Skeletal muscle tissue (tissue), 3 donors: ENCODE measurements at regions not wholly inside any gene's neighbourhood (a gene's known extent, or its start where the extent isn't known, plus 50 kb on each side); places are given as distances from the start of the nearest gene placed in this dataset.
A peak's percentile ranks its signal among the peaks of the same experiment; 100 is the strongest.

Experiments used
- H3K27ac ChIP-seq: one replicate; pipeline ENCODE4 v1.7.0; 2013; ENCODE audit warnings: mild to moderate bottlenecking, low read depth, low read length, inconsistent platforms
- H3K27me3 ChIP-seq, 3 donors: one replicate each; pipeline ENCODE4 v1.7.0; 2013; ENCODE audit warnings: low read length in 3 of 3; ENCODE audit not compliant: control insufficient read depth in 3 of 3, insufficient read depth in 3 of 3
- H3K36me3 ChIP-seq, 3 donors: one replicate each; pipeline ENCODE4 v1.7.0; 2013; ENCODE audit warnings: low read length in 3 of 3; ENCODE audit not compliant: control insufficient read depth in 3 of 3, insufficient read depth in 3 of 3
- H3K4me1 ChIP-seq, 3 donors: one replicate each; pipeline ENCODE4 v1.7.0; 2013; ENCODE audit warnings: low read length in 3 of 3, mild to moderate bottlenecking in 3 of 3; ENCODE audit not compliant: control insufficient read depth in 3 of 3, insufficient read depth in 3 of 3
- H3K4me3 ChIP-seq, 3 donors: one replicate each; pipeline ENCODE4 v1.7.0; 2013; ENCODE audit warnings: low read length in 3 of 3
- H3K9ac ChIP-seq, 3 donors: one replicate each; pipeline ENCODE4 v1.7.0; 2013; ENCODE audit warnings: low read length in 3 of 3, mild to moderate bottlenecking in 3 of 3, moderate library complexity in 2 of 3, low read depth in 1 of 3
- H3K9me3 ChIP-seq, 3 donors: one replicate each; pipeline ENCODE4 v1.7.0; 2013; ENCODE audit warnings: low read length in 3 of 3; ENCODE audit not compliant: control insufficient read depth in 3 of 3
- donor health status: Osteomylitis.

DNA sequence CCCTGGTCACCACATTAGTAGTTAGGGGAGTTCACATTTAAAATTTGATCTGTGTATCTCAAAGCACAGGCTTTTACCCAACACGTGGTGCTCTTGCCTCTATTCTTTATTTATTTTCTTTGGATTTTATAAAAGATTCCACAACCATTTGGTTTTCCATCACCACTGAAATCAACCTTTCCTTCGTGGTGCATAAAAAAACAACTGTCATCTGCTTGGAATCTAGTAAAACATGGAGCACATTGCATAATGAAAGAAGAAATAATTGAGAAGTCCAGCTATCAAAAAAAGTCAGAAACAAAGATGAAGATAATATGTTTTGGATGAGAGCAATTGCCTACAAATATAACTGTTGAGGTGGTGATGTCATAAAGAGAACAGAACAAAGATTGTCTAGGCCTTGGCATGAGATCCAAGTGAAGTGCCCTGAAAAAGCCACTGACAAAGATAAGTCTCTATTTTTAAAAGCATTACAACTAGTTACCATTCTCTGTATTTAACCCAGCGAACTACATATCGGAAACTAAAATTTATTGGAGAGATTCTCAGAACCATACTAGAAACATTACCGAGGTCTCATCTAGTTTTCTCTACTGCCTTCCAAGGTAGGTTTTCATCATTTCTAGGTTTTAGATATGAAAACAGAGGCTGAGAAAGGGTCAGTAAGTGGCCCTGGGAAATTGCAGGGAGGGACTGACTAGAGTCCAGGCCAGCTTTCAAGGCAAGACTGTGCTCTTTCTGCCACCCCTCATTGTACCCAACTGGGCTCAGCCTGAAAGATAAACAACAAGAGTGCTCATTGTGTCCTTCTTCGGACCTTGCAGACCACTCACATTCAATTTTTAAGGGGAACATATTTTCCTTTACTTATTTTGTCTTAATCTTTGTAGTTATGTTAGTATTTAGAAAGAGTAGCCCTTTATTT, 127.3 kb downstream of the MAD2L1 start:
- Histone ChIP-seq H3K4me3 (peak overlapping the region in 2 of 3 donors; percentile 38 to 49), H3K9me3 (no peaks in the 10 kb centered on the region), H3K27ac (peak overlapping the region; percentile 31), H3K36me3 (no peaks in the 10 kb centered on the region), H3K9ac (peak overlapping the region in 2 of 3 donors; percentile 17 to 32), H3K4me1 (no peaks in the 10 kb centered on the region), H3K27me3 (no peaks in the 10 kb centered on the region)

DNA sequence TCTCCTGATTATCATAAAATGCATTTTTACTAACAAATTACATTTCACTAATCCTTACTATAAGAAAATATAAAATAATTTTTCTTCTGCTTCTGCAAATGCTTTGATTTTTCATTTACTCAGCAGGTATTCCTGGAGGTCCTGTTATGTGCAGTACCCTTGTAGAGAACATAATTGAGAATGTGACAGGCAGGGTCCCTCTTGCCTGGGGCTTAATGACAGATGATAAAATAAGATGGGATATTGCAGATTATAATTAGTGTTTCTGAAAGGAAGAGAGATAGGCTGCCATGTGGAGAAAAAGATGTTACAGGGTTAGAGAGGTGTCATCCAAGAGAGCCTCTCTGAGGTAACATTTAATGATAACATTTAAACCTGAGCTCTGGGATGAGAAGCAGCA, 128.9 kb downstream of the MAD2L1 start:
- Histone ChIP-seq H3K9ac (no peak overlapping the region), H3K9me3 (no peaks in the 10 kb centered on the region), H3K27me3 (no peaks in the 10 kb centered on the region), H3K36me3 (no peaks in the 10 kb centered on the region), H3K27ac (no peak overlapping the region), H3K4me3 (no peak overlapping the region), H3K4me1 (no peaks in the 10 kb centered on the region)

DNA sequence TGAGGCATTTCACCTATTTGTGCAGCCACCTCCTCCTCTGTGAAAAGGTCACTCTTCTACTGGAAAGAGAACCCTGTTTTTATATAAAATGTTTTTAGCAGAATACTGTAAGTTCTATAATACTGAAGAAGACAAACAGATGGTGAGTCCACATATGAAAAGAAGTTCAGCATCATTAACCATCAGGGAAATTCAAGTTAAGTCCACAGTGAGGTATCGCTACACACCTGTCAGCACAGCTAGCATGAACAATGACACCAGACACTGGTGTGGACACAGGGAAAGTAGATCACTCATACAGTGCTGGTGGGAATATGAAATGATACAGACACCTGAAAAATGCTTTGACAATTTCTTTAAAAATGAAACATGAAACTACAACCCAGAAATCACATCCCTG, 133.0 kb downstream of the MAD2L1 start:
- no peaks in the 10 kb centered on the region for H3K4me1 ChIP-seq
- no peaks in the 10 kb centered on the region for H3K9me3 ChIP-seq
- no peaks in the 10 kb centered on the region for H3K27me3 ChIP-seq
- H3K36me3 ChIP-seq: no peaks in the 10 kb centered on the region
- H3K9ac ChIP-seq: no peak overlapping the region
- no peak overlapping the region for H3K27ac ChIP-seq
- no peak overlapping the region for H3K4me3 ChIP-seq

- Histone ChIP-seq H3K36me3 (no peaks in the 10 kb centered on the region), H3K4me1 (no peaks in the 10 kb centered on the region), H3K27me3 (no peaks in the 10 kb centered on the region), H3K27ac (no peak overlapping the region), H3K9ac (no peak overlapping the region), H3K9me3 (no peaks in the 10 kb centered on the region), H3K4me3 (no peak overlapping the region)
These were observed 134.4 kb downstream of the MAD2L1 start for GRCh38 chr4:119932277-119932676.

- H3K27ac ChIP-seq: no peak overlapping the region
- no peaks in the 10 kb centered on the region for H3K9me3 ChIP-seq
- H3K4me1 ChIP-seq: no peaks in the 10 kb centered on the region
- no peak overlapping the region for H3K9ac ChIP-seq
- H3K4me3 ChIP-seq: no peak overlapping the region
- H3K27me3 ChIP-seq: no peaks in the 10 kb centered on the region
- no peaks in the 10 kb centered on the region for H3K36me3 ChIP-seq
These were observed 136.1 kb downstream of the MAD2L1 start for GRCh38 chr4:119930546-119930945.

DNA sequence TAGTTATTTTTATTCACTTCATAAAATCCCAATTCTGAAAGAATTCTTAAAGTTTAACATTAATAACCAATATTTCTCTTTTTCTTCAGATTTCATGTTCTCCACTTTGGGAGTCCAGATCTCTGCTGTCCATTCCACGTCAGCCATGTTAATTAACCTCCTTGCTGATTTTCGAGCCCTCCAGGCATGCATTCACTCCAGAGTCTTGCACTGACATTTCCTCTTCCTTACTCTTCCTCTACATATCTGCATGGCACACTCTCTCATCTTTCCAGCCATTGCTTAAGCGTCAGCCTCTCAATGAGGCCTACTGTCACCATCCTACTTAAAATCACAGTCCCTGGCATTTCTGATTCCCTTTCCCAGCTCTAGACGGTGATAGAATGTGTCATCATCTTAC, 144.8 kb downstream of the MAD2L1 start:
- H3K36me3 ChIP-seq: no peaks in the 10 kb centered on the region
- H3K4me1 ChIP-seq: no peaks in the 10 kb centered on the region
- no peak overlapping the region for H3K27ac ChIP-seq
- no peak overlapping the region for H3K4me3 ChIP-seq
- no peaks in the 10 kb centered on the region for H3K9me3 ChIP-seq
- no peak overlapping the region for H3K9ac ChIP-seq
- no peaks in the 10 kb centered on the region for H3K27me3 ChIP-seq

GRCh38 chr4:119906277-119906676, 160.4 kb downstream of the MAD2L1 start:
- Histone ChIP-seq H3K4me3 (no peak overlapping the region), H3K27me3 (no peaks in the 10 kb centered on the region), H3K9me3 (peaks cover 0 to 3% (median 3%) of the 10 kb centered on the region in 3 donors), H3K27ac (no peak overlapping the region), H3K9ac (no peak overlapping the region), H3K4me1 (no peaks in the 10 kb centered on the region), H3K36me3 (no peaks in the 10 kb centered on the region)

- Histone ChIP-seq H3K4me3 (no peak overlapping the region), H3K27me3 (no peaks in the 10 kb centered on the region), H3K4me1 (no peaks in the 10 kb centered on the region), H3K9me3 (no peaks in the 10 kb centered on the region), H3K27ac (no peak overlapping the region), H3K9ac (no peak overlapping the region), H3K36me3 (no peaks in the 10 kb centered on the region)
These were observed 168.4 kb downstream of the MAD2L1 start for GRCh38 chr4:119898211-119898610.

DNA sequence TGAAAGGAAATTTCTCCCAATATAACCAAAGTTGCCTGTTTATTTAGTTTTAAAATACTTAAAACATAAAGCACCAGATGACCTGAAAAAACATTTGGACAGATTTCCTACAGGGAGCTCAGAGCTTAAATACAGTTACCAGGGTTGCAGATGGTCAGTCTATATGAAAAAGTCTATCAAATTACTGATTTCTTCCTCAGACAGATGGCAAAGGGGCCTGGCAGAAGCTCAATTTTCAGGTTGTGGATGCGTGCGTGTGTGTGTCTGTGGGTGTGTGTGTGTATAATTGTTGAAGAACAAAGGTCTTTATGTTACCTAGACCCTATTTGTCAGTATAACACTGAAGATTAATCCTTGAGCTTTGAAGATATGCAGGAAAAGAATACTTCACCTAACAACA, 169.4 kb downstream of the MAD2L1 start:
- no peak overlapping the region for H3K27ac ChIP-seq

GRCh38 chr4:119894650-119895208, 171.9 kb downstream of the MAD2L1 start:
- Histone ChIP-seq H3K27ac (no peak overlapping the region), H3K27me3 (no peaks in the 10 kb centered on the region), H3K4me3 (no peak overlapping the region), H3K4me1 (no peaks in the 10 kb centered on the region), H3K36me3 (no peaks in the 10 kb centered on the region), H3K9me3 (no peaks in the 10 kb centered on the region), H3K9ac (no peak overlapping the region)

More for the DNA sequence above, 169.4 kb downstream of the MAD2L1 start:
- no peaks in the 10 kb centered on the region for H3K9me3 ChIP-seq
- no peak overlapping the region for H3K9ac ChIP-seq
- H3K4me1 ChIP-seq: no peaks in the 10 kb centered on the region
- no peaks in the 10 kb centered on the region for H3K36me3 ChIP-seq
- H3K4me3 ChIP-seq: no peak overlapping the region
- no peaks in the 10 kb centered on the region for H3K27me3 ChIP-seq
